ACC112 (cell line): ENCODE measurements at regions not wholly inside any gene's neighbourhood (a gene's known extent, or its start where the extent isn't known, plus 50 kb on each side); places are given as distances from the start of the nearest gene placed in this dataset.

ENCODE experiments used
- H2AFZ ChIP-seq: fragments of 200-600 bp; sonication (generic); one replicate; pipeline ENCODE4 v1.6.0; 2017; ENCODE audit warnings: antibody characterized with exemption, low read length; ENCODE audit not compliant: unreplicated experiment
- H3K27ac ChIP-seq: fragments of 200-600 bp; sonication (generic); 2 replicates; pipeline ENCODE4 v1.5.1; 2014; ENCODE audit warnings: low read depth, mild to moderate bottlenecking, antibody characterized with exemption, low read length, moderate library complexity
- H3K27me3 ChIP-seq: fragments of 200-600 bp; sonication (generic); 2 replicates; pipeline ENCODE4 v1.6.1; 2014; ENCODE audit warnings: mild to moderate bottlenecking, antibody characterized with exemption, low read length, moderate library complexity, mixed read lengths; ENCODE audit not compliant: insufficient read depth
- H3K36me3 ChIP-seq: fragments of 200-600 bp; sonication (generic); 2 replicates; pipeline ENCODE4 v1.6.1; 2016; ENCODE audit warnings: mild to moderate bottlenecking, antibody characterized with exemption, low read length, moderate library complexity, mixed read lengths; ENCODE audit not compliant: insufficient read depth
- H3K4me1 ChIP-seq: fragments of 200-600 bp; sonication (generic); one replicate; pipeline ENCODE4 v1.6.1; 2016; ENCODE audit warnings: low read length, mixed read lengths; ENCODE audit not compliant: insufficient read depth, unreplicated experiment, control insufficient read depth
- H3K4me3 ChIP-seq: fragments of 200-600 bp; sonication (generic); 2 replicates; pipeline ENCODE4 v1.5.1; 2014; ENCODE audit warnings: mild to moderate bottlenecking, low read depth, low read length
- H3K79me2 ChIP-seq: fragments of 200-600 bp; sonication (generic); one replicate; pipeline ENCODE4 v1.6.0; 2016; ENCODE audit warnings: low read length; ENCODE audit not compliant: control insufficient read depth, unreplicated experiment, insufficient read depth

- no peaks in the 10 kb centered on the region for H3K4me1 ChIP-seq
- no peak overlapping the region for H3K4me3 ChIP-seq
- no peaks in the 10 kb centered on the region for H3K27me3 ChIP-seq
- H3K27ac ChIP-seq, result no peak overlapping the region
- H2AFZ ChIP-seq, result no peak overlapping the region
- no peaks in the 10 kb centered on the region for H3K36me3 ChIP-seq
- H3K79me2 ChIP-seq, result no peaks in the 10 kb centered on the region
Observed at GRCh38 chr11:15532432-15532831, 417.7 kb downstream of the INSC start.

DNA sequence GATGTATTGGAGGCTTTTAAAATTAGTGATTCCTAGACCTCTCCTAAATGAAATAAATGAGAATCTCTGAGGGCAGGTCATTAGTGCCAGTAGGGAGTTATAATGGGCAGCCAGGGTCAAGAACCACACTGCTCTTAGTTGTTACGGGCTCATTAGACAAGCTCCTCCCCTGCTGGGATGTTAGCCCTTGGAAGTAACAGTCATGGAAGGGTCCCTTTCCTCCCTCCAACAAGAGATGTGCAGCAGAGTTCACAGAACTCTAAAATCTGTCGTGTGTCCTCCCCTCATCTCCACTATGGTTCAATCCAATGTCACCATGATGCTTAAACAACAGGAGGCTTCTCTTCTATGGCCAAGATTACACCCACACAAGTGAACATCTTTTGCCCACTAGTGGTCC lies 419.5 kb downstream of the INSC start:
- Histone ChIP-seq H3K4me3 (no peak overlapping the region), H3K27ac (no peak overlapping the region), H2AFZ (no peak overlapping the region), H3K27me3 (no peaks in the 10 kb centered on the region), H3K79me2 (no peaks in the 10 kb centered on the region), H3K4me1 (no peaks in the 10 kb centered on the region), H3K36me3 (no peaks in the 10 kb centered on the region)

DNA sequence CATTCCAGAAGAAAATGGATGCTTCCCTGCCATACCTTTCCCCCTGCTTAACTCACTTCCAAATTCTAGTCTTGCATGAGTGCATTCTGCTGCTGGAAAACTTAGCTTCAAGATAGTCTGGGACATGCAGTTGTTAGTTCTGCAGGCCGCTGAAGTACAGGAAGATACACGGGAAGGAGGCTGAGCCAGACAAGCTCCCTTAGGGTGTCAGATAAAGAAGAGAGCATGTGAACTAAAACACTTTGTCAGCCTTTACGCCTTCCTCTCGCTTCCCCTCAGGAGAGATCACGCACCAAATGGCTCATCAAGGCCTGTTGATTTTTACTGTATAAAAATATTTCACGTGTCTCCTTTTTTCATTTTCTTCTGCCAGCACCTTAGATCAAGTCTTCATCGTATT lies 420.7 kb downstream of the INSC start:
- Histone ChIP-seq H3K36me3 (no peaks in the 10 kb centered on the region), H3K79me2 (no peaks in the 10 kb centered on the region), H3K27ac (no peak overlapping the region), H2AFZ (no peak overlapping the region), H3K27me3 (no peaks in the 10 kb centered on the region), H3K4me3 (no peak overlapping the region), H3K4me1 (no peaks in the 10 kb centered on the region)

GRCh38 chr11:15536438-15536837 lies 421.7 kb downstream of the INSC start:
- H3K79me2 ChIP-seq, result no peaks in the 10 kb centered on the region
- no peak overlapping the region for H3K4me3 ChIP-seq
- H3K36me3 ChIP-seq, result no peaks in the 10 kb centered on the region
- H3K4me1 ChIP-seq, result no peaks in the 10 kb centered on the region
- H2AFZ ChIP-seq, result no peak overlapping the region
- H3K27me3 ChIP-seq, result no peaks in the 10 kb centered on the region
- no peak overlapping the region for H3K27ac ChIP-seq

DNA sequence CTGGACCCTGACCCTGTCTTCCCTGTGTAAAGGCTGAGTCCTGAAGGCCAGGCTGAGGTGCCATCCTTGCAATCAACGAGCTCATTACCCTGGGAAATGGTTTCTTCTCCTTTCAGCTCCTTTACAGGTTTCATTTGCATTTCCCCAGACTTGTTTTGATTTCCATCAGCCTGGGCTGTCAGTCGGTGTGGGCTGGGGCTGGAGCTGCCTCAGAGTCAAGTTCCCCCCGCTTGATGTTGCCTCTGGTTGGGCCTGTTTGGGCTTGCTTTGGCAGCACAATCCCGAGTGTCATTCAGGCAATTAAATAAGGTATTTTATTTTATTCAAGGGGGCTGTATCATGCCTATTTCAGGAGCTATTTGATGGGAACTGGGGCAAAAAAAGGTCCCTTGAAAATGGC lies 424.9 kb downstream of the INSC start:
- no peak overlapping the region for H2AFZ ChIP-seq
- no peaks in the 10 kb centered on the region for H3K4me1 ChIP-seq

GRCh38 chr11:15541079-15541478 lies 426.4 kb downstream of the INSC start:
- no peaks in the 10 kb centered on the region for H3K27me3 ChIP-seq
- H2AFZ ChIP-seq, result no peak overlapping the region
- no peaks in the 10 kb centered on the region for H3K36me3 ChIP-seq
- H3K27ac ChIP-seq, result no peak overlapping the region
- no peaks in the 10 kb centered on the region for H3K4me1 ChIP-seq
- H3K79me2 ChIP-seq, result no peaks in the 10 kb centered on the region
- no peak overlapping the region for H3K4me3 ChIP-seq

More for the DNA sequence above, 424.9 kb downstream of the INSC start:
- Histone ChIP-seq H3K27me3 (no peaks in the 10 kb centered on the region), H3K36me3 (no peaks in the 10 kb centered on the region), H3K27ac (no peak overlapping the region), H3K4me3 (no peak overlapping the region), H3K79me2 (no peaks in the 10 kb centered on the region)

- no peaks in the 10 kb centered on the region for H3K4me1 ChIP-seq
- H3K27me3 ChIP-seq, result no peaks in the 10 kb centered on the region
- H3K27ac ChIP-seq, result no peak overlapping the region
- no peak overlapping the region for H3K4me3 ChIP-seq
- no peaks in the 10 kb centered on the region for H3K36me3 ChIP-seq
- no peaks in the 10 kb centered on the region for H3K79me2 ChIP-seq
- no peak overlapping the region for H2AFZ ChIP-seq
Observed at GRCh38 chr11:15544353-15544752, 429.6 kb downstream of the INSC start.

DNA sequence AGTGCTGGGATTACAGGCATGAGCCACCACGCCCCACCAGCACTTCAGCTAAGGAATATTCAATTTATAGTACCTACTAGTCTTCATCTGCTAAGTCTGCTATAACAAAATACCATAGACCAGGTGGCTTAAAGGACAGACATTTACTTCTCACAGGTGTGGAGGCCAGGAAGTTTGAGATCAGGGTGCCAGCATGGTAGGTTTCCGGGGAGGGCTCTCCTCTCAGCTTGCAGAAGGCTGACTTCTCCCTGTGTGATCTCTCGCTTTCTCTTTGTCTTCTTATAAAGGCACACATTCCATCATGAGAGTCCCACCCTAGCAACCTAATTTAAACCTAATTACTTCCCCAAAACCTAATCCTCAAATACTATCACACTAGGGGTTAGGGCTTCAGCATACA lies 433.0 kb downstream of the INSC start:
- no peak overlapping the region for H3K4me3 ChIP-seq
- no peaks in the 10 kb centered on the region for H3K79me2 ChIP-seq
- H3K4me1 ChIP-seq, result no peaks in the 10 kb centered on the region
- H3K27ac ChIP-seq, result no peak overlapping the region
- no peaks in the 10 kb centered on the region for H3K27me3 ChIP-seq
- no peaks in the 10 kb centered on the region for H3K36me3 ChIP-seq
- H2AFZ ChIP-seq, result no peak overlapping the region

- H3K4me1 ChIP-seq, result no peaks in the 10 kb centered on the region
- no peak overlapping the region for H3K4me3 ChIP-seq
- H3K27me3 ChIP-seq, result no peaks in the 10 kb centered on the region; the same call in 1 of the 2 replicates
- H3K27ac ChIP-seq, result no peak overlapping the region
- H2AFZ ChIP-seq, result no peak overlapping the region
- no peaks in the 10 kb centered on the region for H3K79me2 ChIP-seq
- H3K36me3 ChIP-seq, result no peaks in the 10 kb centered on the region
Observed at GRCh38 chr11:15551901-15552851, 437.5 kb downstream of the INSC start.

DNA sequence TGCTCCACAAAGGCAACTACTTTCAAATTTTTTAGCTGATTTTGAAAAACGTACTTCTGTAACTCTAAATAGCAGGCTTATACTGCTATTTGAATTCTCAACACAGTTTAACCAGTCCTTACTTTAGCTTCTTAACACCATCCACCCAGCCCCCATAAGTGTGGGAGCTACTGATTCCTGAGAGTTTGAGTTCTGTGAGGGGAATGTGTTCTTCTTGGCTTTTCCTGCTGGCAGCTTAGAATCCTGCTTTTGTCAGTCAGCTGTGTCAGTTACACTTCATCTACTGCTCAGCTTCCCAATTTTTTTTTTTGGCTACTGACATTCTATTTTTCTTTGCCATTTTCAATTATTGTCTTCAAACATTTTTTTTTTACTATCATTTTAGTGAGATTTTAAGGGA lies 440.4 kb downstream of the INSC start:
- Histone ChIP-seq H3K27ac (no peak overlapping the region), H3K27me3 (no peaks in the 10 kb centered on the region; the same call in 1 of the 2 replicates), H2AFZ (no peak overlapping the region), H3K4me3 (no peak overlapping the region), H3K4me1 (no peaks in the 10 kb centered on the region), H3K79me2 (no peaks in the 10 kb centered on the region), H3K36me3 (no peaks in the 10 kb centered on the region)
